ENCODE measurements at regions not wholly inside any gene's neighbourhood (a gene's known extent, or its start where the extent isn't known, plus 50 kb on each side); places are given as distances from the start of the nearest gene placed in this dataset.

DNA sequence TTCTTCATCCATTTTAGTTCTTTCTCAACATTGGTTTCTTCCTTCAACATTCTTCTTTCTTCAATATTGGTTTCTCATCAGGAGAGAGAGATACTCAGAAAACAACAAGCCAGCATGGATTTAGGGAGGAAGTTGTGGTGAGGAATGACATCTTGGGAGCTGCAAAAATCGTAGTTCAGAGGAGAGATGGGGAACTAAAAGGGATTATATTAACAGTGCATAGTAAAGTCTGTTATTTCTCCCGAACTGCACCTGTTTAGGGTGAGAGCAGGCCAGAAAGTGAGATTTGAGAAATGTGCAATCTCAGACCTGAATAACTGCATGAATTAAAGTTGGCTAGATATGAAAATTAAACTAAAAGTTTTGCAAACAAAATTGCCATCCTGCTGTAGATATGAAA lies 94.5 kb downstream of the CASP12 start:
- DNase-seq = no peak
- Mint-ChIP-seq H3K4me3 (no peak overlapping the region), H3K27me3 (ENCODE audit: insufficient read depth) (no peaks in the 10 kb centered on the region; the same call in 1 of the 2 replicates), H3K27ac (no peak overlapping the region), H3K36me3 (ENCODE audit: low read depth) (no peaks in the 10 kb centered on the region), H3K9me3 (no peaks in the 10 kb centered on the region), H3K4me1 (ENCODE audit: low read depth) (no peaks in the 10 kb centered on the region; the same call in 1 of the 2 replicates)
- TF ChIP-seq, protein P1, sequence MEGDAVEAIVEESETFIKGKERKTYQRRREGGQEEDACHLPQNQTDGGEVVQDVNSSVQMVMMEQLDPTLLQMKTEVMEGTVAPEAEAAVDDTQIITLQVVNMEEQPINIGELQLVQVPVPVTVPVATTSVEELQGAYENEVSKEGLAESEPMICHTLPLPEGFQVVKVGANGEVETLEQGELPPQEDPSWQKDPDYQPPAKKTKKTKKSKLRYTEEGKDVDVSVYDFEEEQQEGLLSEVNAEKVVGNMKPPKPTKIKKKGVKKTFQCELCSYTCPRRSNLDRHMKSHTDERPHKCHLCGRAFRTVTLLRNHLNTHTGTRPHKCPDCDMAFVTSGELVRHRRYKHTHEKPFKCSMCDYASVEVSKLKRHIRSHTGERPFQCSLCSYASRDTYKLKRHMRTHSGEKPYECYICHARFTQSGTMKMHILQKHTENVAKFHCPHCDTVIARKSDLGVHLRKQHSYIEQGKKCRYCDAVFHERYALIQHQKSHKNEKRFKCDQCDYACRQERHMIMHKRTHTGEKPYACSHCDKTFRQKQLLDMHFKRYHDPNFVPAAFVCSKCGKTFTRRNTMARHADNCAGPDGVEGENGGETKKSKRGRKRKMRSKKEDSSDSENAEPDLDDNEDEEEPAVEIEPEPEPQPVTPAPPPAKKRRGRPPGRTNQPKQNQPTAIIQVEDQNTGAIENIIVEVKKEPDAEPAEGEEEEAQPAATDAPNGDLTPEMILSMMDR (IDR thresholded peaks at IDR 0.05) = no peak

DNA sequence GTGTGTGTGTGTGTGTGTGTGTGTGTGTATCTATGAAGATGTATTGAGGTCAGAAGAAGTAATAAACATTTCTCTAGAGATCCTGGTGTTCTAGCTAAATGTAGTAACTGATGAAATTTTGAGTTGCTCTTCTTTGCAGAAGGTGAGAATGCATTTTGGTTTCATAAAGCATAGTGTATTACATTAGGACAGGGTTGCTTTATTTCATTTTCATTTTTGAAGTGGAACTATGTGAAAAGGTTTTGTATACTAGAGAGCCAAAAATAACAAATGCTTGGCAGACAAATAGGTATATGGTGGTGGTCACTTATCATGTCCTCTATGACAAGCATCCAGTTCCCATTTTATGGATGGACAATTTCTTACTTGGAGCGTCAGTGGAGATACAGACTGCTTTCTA lies 99.0 kb downstream of the CASP12 start:
- DNase-seq = no peak
- Mint-ChIP-seq H3K9me3 (no peaks in the 10 kb centered on the region; the same call in 1 of the 2 replicates), H3K36me3 (ENCODE audit: low read depth) (no peaks in the 10 kb centered on the region), H3K4me3 (peak overlapping the region; percentile 83; the same call in 1 of the 2 replicates), H3K27ac (no peak overlapping the region), H3K4me1 (ENCODE audit: low read depth) (peaks cover 7% of the 10 kb centered on the region; the same call in 1 of the 2 replicates), H3K27me3 (ENCODE audit: insufficient read depth) (no peaks in the 10 kb centered on the region; the same call in 1 of the 2 replicates)
- TF ChIP-seq, protein P1 (IDR thresholded peaks at IDR 0.05) = no peak

DNA sequence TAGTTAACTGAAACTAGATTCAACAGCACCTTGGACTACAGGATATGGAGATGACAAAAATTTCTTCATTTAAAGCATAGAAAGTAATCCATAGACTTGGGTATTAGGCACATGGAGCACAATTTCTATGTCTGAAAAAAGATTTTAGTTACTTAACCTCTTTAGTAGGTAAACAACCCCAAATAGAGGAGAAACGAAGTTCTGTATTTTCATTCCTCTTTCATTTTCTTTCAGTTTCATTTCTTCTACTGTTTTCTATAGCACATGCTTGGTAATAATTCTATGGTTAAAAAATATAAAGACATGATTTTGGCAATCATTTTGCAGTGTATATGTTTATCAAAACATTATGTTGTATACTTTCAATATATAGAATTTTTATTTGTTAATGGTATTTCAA lies 99.5 kb downstream of the CASP12 start:
- peaks cover 7% of the 10 kb centered on the region; the same call in 1 of the 2 replicates for H3K4me1 Mint-ChIP-seq (ENCODE audit: low read depth)
- no peaks in the 10 kb centered on the region; the same call in 1 of the 2 replicates for H3K27me3 Mint-ChIP-seq (ENCODE audit: insufficient read depth)
- no peaks in the 10 kb centered on the region for H3K36me3 Mint-ChIP-seq (ENCODE audit: low read depth)
- TF ChIP-seq, protein P1 (IDR thresholded peaks at IDR 0.05) = no peak
- no peaks in the 10 kb centered on the region; the same call in 1 of the 2 replicates for H3K9me3 Mint-ChIP-seq
- DNase-seq = no peak
- H3K4me3 Mint-ChIP-seq = peak overlapping the region; percentile 83; the same call in 1 of the 2 replicates
- H3K27ac Mint-ChIP-seq = peak overlapping the region; percentile 2; the same call in 1 of the 2 replicates

DNA sequence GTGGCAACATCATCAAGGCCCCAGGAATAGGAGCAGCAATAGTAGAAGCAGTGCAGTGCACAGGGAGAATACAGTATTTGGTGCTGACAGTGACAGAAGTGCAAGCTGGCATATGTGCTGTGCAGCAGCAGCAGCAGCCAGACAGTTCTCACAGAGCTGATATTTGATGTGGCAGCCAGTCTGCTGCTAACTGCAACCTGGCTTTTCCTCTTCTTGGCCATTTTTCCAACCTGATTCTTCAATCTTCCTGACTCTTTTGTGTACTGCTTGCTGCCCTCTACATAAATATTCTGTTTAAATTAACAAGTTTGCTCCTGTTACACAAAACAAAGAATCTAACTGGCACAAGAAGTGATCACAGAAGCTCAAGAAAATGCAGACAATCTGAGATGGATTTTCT lies 102.0 kb downstream of the CASP12 start:
- Mint-ChIP-seq H3K4me3 (no peak overlapping the region), H3K4me1 (ENCODE audit: low read depth) (peaks cover 7% of the 10 kb centered on the region; the same call in 1 of the 2 replicates), H3K27ac (no peak overlapping the region), H3K9me3 (no peaks in the 10 kb centered on the region; the same call in 1 of the 2 replicates), H3K36me3 (ENCODE audit: low read depth) (no peaks in the 10 kb centered on the region), H3K27me3 (ENCODE audit: insufficient read depth) (peaks cover 2% of the 10 kb centered on the region)
- TF ChIP-seq, protein P1 (IDR thresholded peaks at IDR 0.05) = no peak
- DNase-seq = no peak

DNA sequence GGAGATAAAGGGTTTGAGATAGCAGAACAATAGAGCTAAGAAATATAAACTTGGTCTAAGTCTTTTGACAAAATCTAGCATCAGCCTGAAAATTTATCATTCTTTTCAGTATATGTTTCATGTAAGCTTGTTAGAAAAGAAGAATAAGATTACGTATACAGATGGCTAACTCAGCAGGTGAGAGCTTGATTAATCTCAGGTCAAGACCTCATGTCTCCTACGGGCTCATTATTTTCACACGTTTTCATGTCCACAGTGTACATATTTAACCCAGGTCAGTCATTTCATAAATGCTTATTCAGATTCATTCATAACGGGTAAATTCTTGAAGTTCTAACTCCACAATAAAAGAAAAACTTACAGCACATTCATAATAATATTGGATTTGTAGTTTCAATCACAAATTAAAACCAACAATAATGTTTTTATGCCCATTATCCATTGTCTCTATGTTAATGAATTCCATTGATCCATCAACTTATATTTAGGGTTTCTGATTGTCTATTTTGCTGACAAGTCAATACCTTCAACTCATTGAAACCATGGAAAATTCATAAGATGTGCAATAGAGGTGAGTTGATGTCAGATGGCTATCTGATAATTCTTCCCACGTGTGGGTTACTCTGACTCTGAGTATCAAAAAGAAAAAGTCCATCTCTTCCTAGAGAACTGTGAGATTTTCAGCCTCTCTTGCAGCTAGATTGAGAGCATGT lies 102.6 kb downstream of the CASP12 start:
- peaks cover 7% of the 10 kb centered on the region; the same call in 1 of the 2 replicates for H3K4me1 Mint-ChIP-seq (ENCODE audit: low read depth)
- H3K4me3 Mint-ChIP-seq = no peak overlapping the region
- no peak for DNase-seq
- TF ChIP-seq, protein P1 (IDR thresholded peaks at IDR 0.05) = no peak
- no peak overlapping the region for H3K27ac Mint-ChIP-seq
- H3K36me3 Mint-ChIP-seq (ENCODE audit: low read depth) = no peaks in the 10 kb centered on the region
- H3K27me3 Mint-ChIP-seq (ENCODE audit: insufficient read depth) = peaks cover 2% of the 10 kb centered on the region
- H3K9me3 Mint-ChIP-seq = no peaks in the 10 kb centered on the region; the same call in 1 of the 2 replicates
